ENCODE measurements at regions not wholly inside any gene's neighbourhood (a gene's known extent, or its start where the extent isn't known, plus 50 kb on each side); places are given as distances from the start of the nearest gene placed in this dataset.

DNA sequence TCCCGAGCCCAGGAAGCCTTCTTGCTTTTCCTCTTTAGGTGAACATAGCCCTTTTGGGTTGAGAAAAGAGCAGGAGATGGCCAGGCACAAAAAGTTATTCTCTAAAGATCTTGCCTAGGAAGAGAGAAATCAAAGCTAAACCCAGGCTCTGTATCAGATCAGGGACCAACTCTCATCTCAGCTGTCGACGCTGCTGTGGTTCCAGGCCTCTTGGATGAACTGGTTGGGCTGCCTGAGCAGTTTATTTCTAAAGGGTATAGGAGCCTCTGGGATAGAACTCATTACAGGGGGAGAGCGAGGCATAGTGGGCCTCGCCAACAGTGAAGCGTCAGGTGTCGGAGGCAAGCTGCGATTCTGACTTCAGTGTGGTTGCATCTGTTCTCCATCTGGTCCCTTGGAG, 82.6 kb upstream of the F3 start:
- TF ChIP-seq, protein P1, sequence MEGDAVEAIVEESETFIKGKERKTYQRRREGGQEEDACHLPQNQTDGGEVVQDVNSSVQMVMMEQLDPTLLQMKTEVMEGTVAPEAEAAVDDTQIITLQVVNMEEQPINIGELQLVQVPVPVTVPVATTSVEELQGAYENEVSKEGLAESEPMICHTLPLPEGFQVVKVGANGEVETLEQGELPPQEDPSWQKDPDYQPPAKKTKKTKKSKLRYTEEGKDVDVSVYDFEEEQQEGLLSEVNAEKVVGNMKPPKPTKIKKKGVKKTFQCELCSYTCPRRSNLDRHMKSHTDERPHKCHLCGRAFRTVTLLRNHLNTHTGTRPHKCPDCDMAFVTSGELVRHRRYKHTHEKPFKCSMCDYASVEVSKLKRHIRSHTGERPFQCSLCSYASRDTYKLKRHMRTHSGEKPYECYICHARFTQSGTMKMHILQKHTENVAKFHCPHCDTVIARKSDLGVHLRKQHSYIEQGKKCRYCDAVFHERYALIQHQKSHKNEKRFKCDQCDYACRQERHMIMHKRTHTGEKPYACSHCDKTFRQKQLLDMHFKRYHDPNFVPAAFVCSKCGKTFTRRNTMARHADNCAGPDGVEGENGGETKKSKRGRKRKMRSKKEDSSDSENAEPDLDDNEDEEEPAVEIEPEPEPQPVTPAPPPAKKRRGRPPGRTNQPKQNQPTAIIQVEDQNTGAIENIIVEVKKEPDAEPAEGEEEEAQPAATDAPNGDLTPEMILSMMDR (IDR thresholded peaks at IDR 0.05), result no peak
- no peak for TF ChIP-seq POLR2A (IDR thresholded peaks at IDR 0.05; ENCODE audit: low read depth)
- no peak for TF ChIP-seq POLR2AphosphoS5 (IDR thresholded peaks at IDR 0.05)
- no peak for TF ChIP-seq EP300 (IDR thresholded peaks at IDR 0.05)
